Esophagus mucosa (tissue), 1 donor: ENCODE measurements at regions not wholly inside any gene's neighbourhood (a gene's known extent, or its start where the extent isn't known, plus 50 kb on each side); places are given as distances from the start of the nearest gene placed in this dataset.
"Not testable (repeated sequence)": the region's sequence is repeated elsewhere in the genome, so short reads cannot be mapped to it uniquely, and the experiment has no call there.

ENCODE experiments used
- ATAC-seq: fragments of 200-7000 bp; cut with Tn5 transposase; one replicate; pipeline ENCODE4 v1.9.1; 2020
- donor health status: DM: yes; HTN: yes; CAD: no.

GRCh38 chr1:188089015-188089414 lies 1260.3 kb downstream of the PLA2G4A start:
- no peak for ATAC-seq

DNA sequence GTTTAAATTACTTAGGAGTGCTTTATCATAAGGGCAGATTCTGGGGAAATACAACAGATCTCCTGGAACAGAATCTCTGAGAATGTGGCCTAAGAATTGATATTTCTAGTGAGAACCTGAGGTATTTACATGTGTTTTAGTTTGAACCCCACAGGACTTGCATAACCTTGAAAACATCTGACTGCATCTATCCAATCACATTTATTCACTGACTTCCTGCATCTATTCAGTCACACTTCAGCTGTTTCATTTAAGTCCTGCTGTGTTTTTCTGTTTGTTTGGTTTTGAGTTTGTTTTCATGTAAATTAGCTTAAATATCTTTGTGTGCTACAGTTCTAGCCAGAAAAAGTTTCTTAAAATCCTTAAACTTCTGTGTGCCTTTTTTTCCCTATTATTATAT lies 1260.7 kb downstream of the PLA2G4A start:
- no peak for ATAC-seq

DNA sequence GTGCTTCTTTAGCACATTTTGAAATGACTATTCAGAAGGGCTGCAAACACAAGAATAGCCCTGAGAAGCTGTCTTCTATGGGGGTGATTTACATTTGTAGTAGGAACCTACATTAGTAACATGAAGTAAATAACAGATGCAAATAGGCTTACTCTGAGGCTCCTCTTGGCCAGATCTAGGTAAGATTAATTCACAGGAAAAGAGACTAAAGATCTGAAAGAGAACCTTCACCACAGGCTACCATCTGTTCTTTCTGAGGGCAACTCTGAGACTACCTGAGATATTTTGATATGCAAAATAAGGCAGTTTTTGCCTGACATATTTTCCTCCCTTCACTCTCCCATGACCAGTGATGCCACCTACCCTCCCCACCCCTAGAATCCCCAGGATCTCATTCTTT lies 1267.8 kb downstream of the PLA2G4A start:
- no peak for ATAC-seq

GRCh38 chr1:188117436-188117835 lies 1288.7 kb downstream of the PLA2G4A start:
- no peak for ATAC-seq

DNA sequence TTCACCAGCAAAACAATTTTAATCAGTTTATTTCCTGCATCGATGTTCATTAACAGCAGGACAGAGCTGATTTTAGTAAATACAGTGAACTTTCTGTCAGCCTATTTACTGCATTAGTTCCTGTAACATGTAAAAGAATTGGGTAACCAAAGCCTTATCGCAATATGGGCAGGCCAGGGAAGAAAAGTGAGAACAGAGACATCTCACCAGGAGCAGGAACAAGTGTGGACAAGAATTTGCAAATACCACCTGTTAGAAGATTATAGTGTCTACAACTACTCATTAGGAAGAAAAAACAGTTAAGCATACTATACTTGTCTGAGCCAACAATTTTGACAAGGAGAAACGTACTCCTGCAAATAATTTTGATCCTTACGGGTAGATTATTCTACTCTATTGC lies 1293.9 kb downstream of the PLA2G4A start:
- no peak for ATAC-seq

GRCh38 chr1:188127507-188127906 lies 1298.8 kb downstream of the PLA2G4A start:
- ATAC-seq: no peak

GRCh38 chr1:188128761-188129160 lies 1300.0 kb downstream of the PLA2G4A start:
- ATAC-seq: no peak

DNA sequence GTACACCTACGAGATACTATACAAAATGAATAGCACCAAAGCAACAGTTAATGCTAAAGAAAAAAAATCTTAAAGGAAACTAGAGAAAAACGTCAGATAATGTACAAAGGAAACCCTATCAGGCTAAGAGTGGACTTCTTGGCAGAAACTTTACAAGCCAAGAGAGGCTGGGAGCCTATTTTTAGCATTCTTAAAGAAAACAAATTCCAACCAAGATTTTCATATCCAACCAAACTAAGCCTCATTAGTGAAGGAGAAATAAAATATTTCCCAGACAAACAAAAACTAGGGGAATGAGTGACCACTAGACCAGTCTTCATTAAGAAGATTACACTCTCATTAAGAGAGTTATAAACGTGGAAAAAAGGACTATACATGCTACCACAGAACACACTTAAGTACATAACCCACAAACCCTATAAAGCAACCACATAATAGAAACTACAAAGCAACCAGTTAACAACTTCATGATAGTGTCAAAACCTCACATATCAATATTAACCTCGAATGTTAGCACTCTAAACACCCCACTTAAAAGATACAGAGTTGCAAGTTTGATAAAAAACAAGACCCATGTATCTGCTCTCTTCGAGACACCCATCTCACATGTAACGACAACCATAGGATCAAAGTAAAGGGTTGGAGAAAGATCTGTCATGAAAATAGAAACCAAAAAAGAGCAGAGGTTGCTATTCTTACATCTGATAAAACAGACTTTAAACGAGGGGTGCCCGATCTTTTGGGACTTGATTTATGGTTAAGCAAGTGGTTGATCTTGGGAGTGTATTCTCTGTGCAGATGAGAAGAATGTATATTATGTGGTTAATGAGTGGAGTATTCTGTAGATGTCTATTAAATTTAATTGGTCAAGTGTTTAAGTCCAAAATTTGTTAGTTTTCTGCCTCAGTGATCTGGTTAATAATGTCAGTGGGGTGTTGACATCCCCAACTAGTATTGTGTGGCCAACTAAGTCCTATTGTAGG lies 1301.4 kb downstream of the PLA2G4A start:
- no peak for ATAC-seq

DNA sequence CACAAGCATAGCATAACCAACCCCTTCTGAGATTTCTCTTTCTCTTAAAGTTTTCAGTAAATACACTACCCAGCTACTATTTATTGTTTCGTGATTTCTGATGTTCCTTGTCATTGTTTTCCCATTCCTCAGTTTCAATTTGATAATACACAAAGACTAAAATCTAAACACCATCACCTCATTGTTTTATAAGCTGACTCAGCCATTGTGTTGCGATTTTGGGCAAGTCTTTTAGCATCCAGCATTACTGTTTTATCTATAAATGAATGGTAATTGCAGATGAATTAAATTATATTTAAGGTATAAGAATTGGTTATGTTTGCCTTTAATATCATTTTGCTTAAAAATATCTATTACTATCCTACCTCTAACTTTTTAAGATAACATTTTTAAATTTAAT lies 1308.5 kb downstream of the PLA2G4A start:
- no peak for ATAC-seq

DNA sequence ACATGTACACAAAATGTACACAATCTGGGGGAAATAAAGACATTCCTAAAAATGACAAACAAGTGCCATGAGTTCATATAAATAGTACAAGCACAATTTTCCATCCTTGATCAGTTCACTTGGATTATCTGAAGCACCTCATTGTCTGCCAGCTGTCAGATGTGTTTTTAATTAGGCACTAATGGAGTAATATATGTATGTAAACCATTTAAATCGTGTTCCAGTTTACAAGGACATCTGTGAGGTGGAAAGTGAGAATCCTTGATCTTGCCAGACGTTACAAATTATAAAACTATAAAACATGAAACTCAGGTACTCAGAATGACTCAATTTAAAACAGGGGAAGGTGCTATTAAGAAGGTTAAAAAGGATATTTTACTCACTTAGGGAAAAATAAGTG lies 1312.2 kb downstream of the PLA2G4A start:
- ATAC-seq: no peak

- no peak for ATAC-seq
These were observed 1325.4 kb downstream of the PLA2G4A start for GRCh38 chr1:188154196-188154595.

- ATAC-seq: no peak
These were observed 1326.0 kb downstream of the PLA2G4A start for GRCh38 chr1:188154761-188155160.

DNA sequence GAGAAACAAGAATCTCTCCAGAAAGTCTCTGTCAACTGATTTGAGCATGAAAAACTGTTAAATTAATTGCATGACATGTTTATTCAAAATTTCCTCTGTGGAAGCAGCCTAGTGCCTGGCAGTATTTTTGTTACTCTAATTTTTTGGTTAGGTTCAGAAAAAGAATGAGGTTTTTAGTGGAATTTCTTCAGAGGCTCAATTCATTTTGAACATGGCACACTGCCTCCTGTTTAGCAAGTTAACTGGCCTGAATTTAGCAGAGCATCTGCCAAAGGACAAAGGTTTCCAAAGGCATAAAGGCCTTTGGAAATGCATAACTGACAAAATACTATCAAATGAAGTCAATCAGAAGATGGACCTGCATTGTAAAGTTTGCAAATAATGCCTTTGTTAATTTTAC lies 1326.5 kb downstream of the PLA2G4A start:
- ATAC-seq: no peak

GRCh38 chr1:188164459-188164858 lies 1335.7 kb downstream of the PLA2G4A start:
- no peak for ATAC-seq

DNA sequence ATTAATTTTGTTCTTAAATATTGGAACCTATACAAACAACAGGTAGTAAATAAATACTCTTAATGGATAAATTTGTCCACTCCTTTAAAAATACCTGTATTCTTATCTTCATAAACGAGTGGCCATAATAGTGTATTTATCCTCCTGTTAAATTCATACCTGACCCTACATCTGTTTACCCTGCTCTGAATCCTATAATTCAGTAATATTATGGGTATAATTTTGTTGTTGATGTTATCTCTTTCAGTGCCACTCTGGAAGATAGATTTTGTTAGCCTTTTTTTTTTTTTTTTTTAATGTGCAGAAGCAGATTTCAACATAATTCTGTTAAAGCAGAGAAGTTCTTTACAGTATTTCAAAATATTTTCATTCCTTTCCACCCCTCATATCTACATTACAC lies 1337.9 kb downstream of the PLA2G4A start:
- ATAC-seq: no peak

DNA sequence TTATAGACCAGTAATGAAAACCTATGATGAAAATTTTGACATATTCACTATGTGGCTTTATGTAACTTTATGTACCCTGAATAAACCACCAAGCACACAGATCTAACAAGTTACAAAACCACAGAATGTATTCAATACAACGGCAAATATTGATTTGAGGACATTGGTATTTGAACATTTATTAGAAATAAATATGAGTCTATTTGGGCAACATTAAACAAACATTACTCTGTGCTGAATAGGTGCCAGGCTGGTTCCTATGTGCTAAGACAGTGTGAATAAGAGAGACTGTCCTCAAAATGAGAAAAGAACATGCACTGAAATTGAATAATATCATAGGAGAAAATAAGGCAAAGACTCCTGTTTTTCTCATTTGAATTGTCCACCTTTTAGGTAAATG lies 1341.2 kb downstream of the PLA2G4A start:
- ATAC-seq: no peak

DNA sequence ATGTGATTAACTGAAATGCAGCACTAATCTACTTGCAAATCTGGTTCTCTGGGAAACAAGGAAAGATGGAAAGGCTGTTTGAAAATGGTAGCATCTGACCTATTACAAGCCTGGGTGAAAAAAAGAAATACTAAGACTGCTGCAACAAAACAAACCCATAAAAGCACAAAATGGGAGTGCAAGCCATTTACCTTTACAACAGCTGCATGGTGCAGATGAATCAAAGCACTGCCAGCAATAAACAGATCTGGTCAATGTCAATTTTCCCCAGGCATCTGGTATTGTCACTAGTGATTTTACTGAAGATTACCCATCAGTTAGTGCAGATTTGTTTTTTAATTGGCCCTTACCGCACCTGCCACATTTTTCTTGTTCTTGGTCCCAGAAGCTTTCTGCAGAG lies 1341.7 kb downstream of the PLA2G4A start:
- ATAC-seq: no peak

DNA sequence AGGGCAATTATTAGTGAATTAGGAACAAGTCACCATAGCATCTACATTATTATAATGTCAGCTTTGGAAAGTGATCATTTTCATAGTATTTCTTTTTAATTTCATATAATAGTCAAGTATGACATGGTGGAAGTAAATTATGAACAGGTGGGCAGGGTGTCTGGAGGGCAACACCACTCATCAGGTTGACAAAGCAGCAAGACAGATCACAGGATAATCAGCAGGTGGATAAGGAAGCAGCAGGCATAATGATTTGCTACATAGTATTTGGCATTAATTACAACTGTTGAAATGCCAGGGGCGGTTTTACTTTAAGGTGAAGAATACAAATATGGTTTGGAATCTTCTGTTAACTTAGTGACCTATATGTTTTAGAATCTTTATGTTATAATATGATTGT lies 1342.2 kb downstream of the PLA2G4A start:
- no peak for ATAC-seq

- not testable (repeated sequence) for ATAC-seq
These were observed 1353.3 kb downstream of the PLA2G4A start for GRCh38 chr1:188182063-188182462.

GRCh38 chr1:188188317-188188716 lies 1359.6 kb downstream of the PLA2G4A start:
- ATAC-seq: no peak

DNA sequence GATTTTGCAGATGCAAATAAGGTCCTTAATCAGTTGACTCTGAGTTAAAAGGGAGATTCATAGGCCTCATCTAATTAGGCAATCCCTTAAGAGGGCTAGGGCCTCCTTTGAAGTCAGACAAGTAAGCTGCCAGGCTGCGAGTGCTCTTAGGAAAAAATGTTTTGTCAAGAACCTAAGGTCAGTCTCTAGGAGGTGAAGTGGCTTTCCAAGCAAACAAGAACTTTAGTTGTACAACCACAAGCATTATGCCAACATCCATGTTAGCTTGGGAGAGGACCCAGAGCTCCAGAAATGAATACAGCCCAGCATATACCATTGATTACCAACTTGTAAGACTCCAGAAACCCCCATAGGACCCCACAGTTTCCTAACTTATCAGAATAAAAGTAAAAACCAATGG lies 1366.2 kb downstream of the PLA2G4A start:
- no peak for ATAC-seq

DNA sequence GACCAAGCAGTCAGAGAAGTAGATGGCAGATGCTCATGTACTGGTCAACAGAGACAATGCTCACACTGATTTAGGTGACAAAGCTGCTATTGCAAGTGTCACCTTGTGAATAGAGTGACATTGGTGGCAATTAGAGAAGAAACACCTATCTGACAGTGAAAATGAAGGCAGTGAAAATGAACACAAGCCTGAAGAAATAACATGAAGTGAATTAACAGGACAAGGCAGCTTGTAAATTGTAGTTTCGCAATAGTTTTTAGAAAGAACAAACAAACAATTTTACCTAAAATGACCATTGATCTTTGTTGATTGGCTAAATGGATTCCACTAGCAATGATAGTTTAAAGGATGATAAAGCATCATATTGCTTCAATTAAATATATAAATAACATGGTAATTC lies 1389.5 kb downstream of the PLA2G4A start:
- ATAC-seq: no peak

DNA sequence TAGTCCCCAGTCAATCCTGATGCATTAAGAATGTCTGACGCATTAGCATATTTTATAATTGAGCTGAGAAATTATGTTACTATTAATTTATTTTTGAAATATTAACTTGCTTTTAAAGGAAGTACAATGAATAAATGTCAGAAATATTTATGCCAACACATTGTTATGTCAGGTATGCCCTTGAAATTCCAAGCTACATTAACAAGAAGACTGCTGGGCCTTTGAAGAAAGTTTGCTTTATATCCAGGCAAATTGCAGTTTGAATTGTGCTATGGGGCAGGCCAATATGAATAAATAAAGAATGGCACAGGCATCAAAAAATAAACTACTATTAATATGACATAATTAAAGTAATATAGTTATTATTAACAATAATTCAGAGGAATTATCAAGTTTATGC lies 1391.3 kb downstream of the PLA2G4A start:
- ATAC-seq: no peak

GRCh38 chr1:188224263-188224662 lies 1395.5 kb downstream of the PLA2G4A start:
- ATAC-seq: no peak

DNA sequence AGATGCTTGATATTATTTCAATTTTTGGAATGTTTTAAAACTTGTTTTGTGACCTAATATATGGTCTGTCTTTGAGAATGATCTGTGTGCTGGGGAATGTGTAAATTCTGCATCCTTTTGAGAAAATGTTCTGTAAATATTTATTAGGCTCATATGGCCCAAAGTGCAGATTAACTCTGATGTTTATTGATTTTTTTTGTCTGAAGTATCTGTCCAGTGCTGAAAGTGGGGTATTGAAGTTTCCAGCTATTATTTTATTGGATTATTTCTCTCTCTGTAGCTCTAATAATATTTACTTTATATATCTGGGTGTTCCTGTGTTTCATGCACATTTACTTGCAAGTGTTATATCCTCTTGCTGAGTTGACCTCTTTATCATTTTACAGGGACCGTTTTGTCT lies 1397.2 kb downstream of the PLA2G4A start:
- no peak for ATAC-seq
